Fibroblast of lung (primary cell): ENCODE measurements at regions not wholly inside any gene's neighbourhood (a gene's known extent, or its start where the extent isn't known, plus 50 kb on each side); places are given as distances from the start of the nearest gene placed in this dataset.

Experiments
- DNase-seq, 2 donors: peaks; one replicate each; pipeline versions ENCODE4 v3.0.0 to v3.0.0-alpha.2; 2010; ENCODE audit warnings: low read depth in 2 of 2
- H2AFZ ChIP-seq: 2 replicates; pipeline ENCODE4 v1.5.1; 2012; ENCODE audit warnings: low read length, control low read depth, inconsistent platforms
- H3K27ac ChIP-seq: 2 replicates; pipeline ENCODE4 v1.5.1; 2011; ENCODE audit warnings: low read length, control low read depth; ENCODE audit not compliant: insufficient read depth
- H3K27me3 ChIP-seq: 2 replicates; pipeline ENCODE4 v1.5.1; 2011; ENCODE audit warnings: mild to moderate bottlenecking, low read length; ENCODE audit not compliant: control insufficient read depth, insufficient read depth
- H3K36me3 ChIP-seq: 2 replicates; pipeline ENCODE4 v1.5.1; 2011; ENCODE audit warnings: low read length; ENCODE audit not compliant: control insufficient read depth, insufficient read depth
- H3K4me1 ChIP-seq: 2 replicates; pipeline ENCODE4 v1.5.1; 2011; ENCODE audit warnings: low read length; ENCODE audit not compliant: control insufficient read depth, insufficient read depth; ENCODE audit errors: extremely low read depth
- H3K4me2 ChIP-seq: 2 replicates; pipeline ENCODE4 v1.5.1; 2011; ENCODE audit warnings: low read length, control low read depth; ENCODE audit not compliant: insufficient read depth; ENCODE audit errors: extremely low read depth
- H3K4me3 ChIP-seq, 4 experiments: fragments of 200-600 bp in 1 of 4; sonication (generic) in 1 of 4; replicated peaks in 1 of 4; 2 replicates each; pipeline ENCODE4 v1.5.1; 2011 to 2016; ENCODE audit warnings: low read length in 4 of 4, low read depth in 3 of 4, mild to moderate bottlenecking in 3 of 4, control low read depth in 2 of 4, inconsistent platforms in 1 of 4, mixed read lengths in 1 of 4; ENCODE audit not compliant: insufficient read depth in 1 of 4; ENCODE audit errors: control extremely low read depth in 1 of 4
- H3K79me2 ChIP-seq: 2 replicates; pipeline ENCODE4 v1.5.1; 2012; ENCODE audit warnings: mild to moderate bottlenecking, low read length, inconsistent platforms; ENCODE audit not compliant: control insufficient read depth, insufficient read depth
- H3K9ac ChIP-seq: 2 replicates; pipeline ENCODE4 v1.5.1; 2011; ENCODE audit warnings: mild to moderate bottlenecking, low read length, control low read depth; ENCODE audit not compliant: insufficient read depth
- H3K9me3 ChIP-seq: 2 replicates; pipeline ENCODE4 v1.5.1; 2012; ENCODE audit warnings: low read depth, low read length; ENCODE audit not compliant: control insufficient read depth, insufficient read depth
- H4K20me1 ChIP-seq: 2 replicates; pipeline ENCODE4 v1.5.1; 2011; ENCODE audit warnings: low read length; ENCODE audit not compliant: control insufficient read depth, insufficient read depth; ENCODE audit errors: extremely low read depth
- EZH2 ChIP-seq: IDR thresholded peaks from 2 replicates; pipeline ENCODE4 v1.5.1; 2012; ENCODE audit warnings: low read length, control low read depth, mild to moderate bottlenecking; ENCODE audit errors: missing control alignments
- TF ChIP-seq, protein P1 (sequence below), 2 donors: IDR thresholded peaks in 1 of 2; conservative IDR thresholded peaks in 1 of 2; 1 replicate in 1 of 2; 2 replicates in 1 of 2; pipeline ENCODE4 v1.5.1; 2011 to 2012; ENCODE audit warnings: low read length in 2 of 2, control low read depth in 1 of 2, inconsistent platforms in 1 of 2, low read depth in 1 of 2, mild to moderate bottlenecking in 1 of 2

DNA sequence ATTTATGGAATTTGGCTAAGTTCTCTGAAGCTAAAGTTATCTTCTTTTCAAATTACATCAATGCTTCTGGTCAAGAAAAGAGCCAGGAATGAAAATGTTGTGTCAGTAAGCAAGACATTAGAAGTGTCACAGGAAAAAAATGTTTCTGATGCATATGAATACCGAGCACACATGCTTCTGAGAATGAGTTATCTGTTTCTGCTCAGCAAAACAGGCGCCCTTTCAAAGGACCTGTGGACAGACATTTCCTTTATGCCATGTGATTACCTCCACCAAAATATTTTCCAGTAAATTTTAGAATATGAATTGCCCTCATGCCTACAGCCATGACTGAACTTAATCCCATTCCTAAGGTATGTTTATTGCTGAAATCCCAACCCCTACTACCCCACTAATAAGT is 55.4 kb upstream of the RNF180 start:
- Histone ChIP-seq H3K36me3 (no peaks in the 10 kb centered on the region), H3K27ac (no peak overlapping the region), H3K4me2 (no peak overlapping the region), H4K20me1 (no peaks in the 10 kb centered on the region), H3K9ac (no peak overlapping the region), H3K27me3 (no peaks in the 10 kb centered on the region), H3K9me3 (no peaks in the 10 kb centered on the region), H3K4me1 (no peaks in the 10 kb centered on the region), H3K4me3 (no peak overlapping the region), H2AFZ (no peak overlapping the region), H3K79me2 (no peaks in the 10 kb centered on the region)
- TF ChIP-seq, protein P1, sequence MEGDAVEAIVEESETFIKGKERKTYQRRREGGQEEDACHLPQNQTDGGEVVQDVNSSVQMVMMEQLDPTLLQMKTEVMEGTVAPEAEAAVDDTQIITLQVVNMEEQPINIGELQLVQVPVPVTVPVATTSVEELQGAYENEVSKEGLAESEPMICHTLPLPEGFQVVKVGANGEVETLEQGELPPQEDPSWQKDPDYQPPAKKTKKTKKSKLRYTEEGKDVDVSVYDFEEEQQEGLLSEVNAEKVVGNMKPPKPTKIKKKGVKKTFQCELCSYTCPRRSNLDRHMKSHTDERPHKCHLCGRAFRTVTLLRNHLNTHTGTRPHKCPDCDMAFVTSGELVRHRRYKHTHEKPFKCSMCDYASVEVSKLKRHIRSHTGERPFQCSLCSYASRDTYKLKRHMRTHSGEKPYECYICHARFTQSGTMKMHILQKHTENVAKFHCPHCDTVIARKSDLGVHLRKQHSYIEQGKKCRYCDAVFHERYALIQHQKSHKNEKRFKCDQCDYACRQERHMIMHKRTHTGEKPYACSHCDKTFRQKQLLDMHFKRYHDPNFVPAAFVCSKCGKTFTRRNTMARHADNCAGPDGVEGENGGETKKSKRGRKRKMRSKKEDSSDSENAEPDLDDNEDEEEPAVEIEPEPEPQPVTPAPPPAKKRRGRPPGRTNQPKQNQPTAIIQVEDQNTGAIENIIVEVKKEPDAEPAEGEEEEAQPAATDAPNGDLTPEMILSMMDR (conservative IDR thresholded peaks at IDR 0.05 in 1 of 2, IDR thresholded peaks at IDR 0.05 in 1 of 2; ENCODE audit: low read depth in 1 of 2, low read length in 2 of 2), result no peak
- no peak for TF ChIP-seq EZH2
- DNase-seq, result no peak

GRCh38 chr5:64108674-64109073 is 57.0 kb upstream of the RNF180 start:
- no peak overlapping the region for H2AFZ ChIP-seq
- H3K27me3 ChIP-seq, result no peaks in the 10 kb centered on the region
- no peaks in the 10 kb centered on the region for H3K9me3 ChIP-seq
- H3K27ac ChIP-seq, result no peak overlapping the region
- H3K36me3 ChIP-seq, result no peaks in the 10 kb centered on the region
- no peak for DNase-seq
- H3K9ac ChIP-seq, result no peak overlapping the region
- no peaks in the 10 kb centered on the region for H3K79me2 ChIP-seq
- no peaks in the 10 kb centered on the region for H3K4me1 ChIP-seq
- H4K20me1 ChIP-seq, result no peaks in the 10 kb centered on the region
- TF ChIP-seq, protein P1 (conservative IDR thresholded peaks at IDR 0.05 in 1 of 2, IDR thresholded peaks at IDR 0.05 in 1 of 2; ENCODE audit: low read depth in 1 of 2, low read length in 2 of 2), result no peak
- no peak for TF ChIP-seq EZH2
- H3K4me2 ChIP-seq, result no peak overlapping the region
- no peak overlapping the region for H3K4me3 ChIP-seq

GRCh38 chr5:64100203-64100602 is 65.4 kb upstream of the RNF180 start:
- H3K9me3 ChIP-seq, result no peaks in the 10 kb centered on the region
- H3K9ac ChIP-seq, result no peak overlapping the region
- H3K79me2 ChIP-seq, result no peaks in the 10 kb centered on the region
- no peak overlapping the region for H3K4me3 ChIP-seq
- no peaks in the 10 kb centered on the region for H3K36me3 ChIP-seq
- no peak overlapping the region for H3K27ac ChIP-seq
- H3K4me1 ChIP-seq, result no peaks in the 10 kb centered on the region
- H3K4me2 ChIP-seq, result no peak overlapping the region
- no peaks in the 10 kb centered on the region for H4K20me1 ChIP-seq
- DNase-seq, result no peak
- H2AFZ ChIP-seq, result no peak overlapping the region
- TF ChIP-seq, protein P1 (conservative IDR thresholded peaks at IDR 0.05 in 1 of 2, IDR thresholded peaks at IDR 0.05 in 1 of 2; ENCODE audit: low read depth in 1 of 2, low read length in 2 of 2), result no peak
- no peak for TF ChIP-seq EZH2
- H3K27me3 ChIP-seq, result no peaks in the 10 kb centered on the region
